ENCODE measurements at regions not wholly inside any gene's neighbourhood (a gene's known extent, or its start where the extent isn't known, plus 50 kb on each side); places are given as distances from the start of the nearest gene placed in this dataset.
A peak's percentile ranks its signal among the peaks of the same experiment; 100 is the strongest.
"Not testable (repeated sequence)": the region's sequence is repeated elsewhere in the genome, so short reads cannot be mapped to it uniquely, and the experiment has no call there.

GRCh38 chr14:34081576-34082136 is 130.8 kb upstream of the EGLN3 start:
- no peak for DNase-seq

GRCh38 chr14:34081101-34081575 is 130.3 kb upstream of the EGLN3 start:
- DNase-seq: no peak

DNA sequence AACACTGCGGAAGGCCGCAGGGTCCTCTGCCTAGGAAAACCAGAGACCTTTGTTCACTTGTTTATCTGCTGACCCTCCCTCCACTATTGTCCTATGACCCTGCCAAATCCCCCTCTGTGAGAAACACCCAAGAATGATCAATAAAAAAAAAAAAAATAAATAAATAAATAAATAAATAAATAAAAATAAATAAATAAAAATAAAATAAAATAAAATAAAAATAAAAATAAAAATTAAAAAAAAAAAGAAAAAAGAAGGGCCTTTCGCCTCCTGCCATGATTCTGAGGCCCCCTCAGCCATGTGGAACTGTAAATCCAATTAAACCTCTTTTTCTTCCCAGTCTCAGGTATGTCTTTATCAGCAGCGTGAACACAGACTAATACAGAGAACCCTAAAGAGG is 128.8 kb upstream of the EGLN3 start:
- not testable (repeated sequence) for DNase-seq

GRCh38 chr14:34078117-34078743 is 127.4 kb upstream of the EGLN3 start:
- no peak for DNase-seq

- no peak for DNase-seq
Observed at GRCh38 chr14:34075826-34076225, 125.0 kb upstream of the EGLN3 start.

- DNase-seq: no peak
Observed at GRCh38 chr14:34075042-34075744, 124.3 kb upstream of the EGLN3 start.

GRCh38 chr14:34072921-34073320 is 122.0 kb upstream of the EGLN3 start:
- DNase-seq: no peak

- no peak for DNase-seq
Observed at GRCh38 chr14:34072401-34072800, 121.5 kb upstream of the EGLN3 start.

- DNase-seq: no peak
Observed at GRCh38 chr14:34070917-34071407, 120.1 kb upstream of the EGLN3 start.

- DNase-seq: no peak
Observed at GRCh38 chr14:34069854-34070582, 119.1 kb upstream of the EGLN3 start.

DNA sequence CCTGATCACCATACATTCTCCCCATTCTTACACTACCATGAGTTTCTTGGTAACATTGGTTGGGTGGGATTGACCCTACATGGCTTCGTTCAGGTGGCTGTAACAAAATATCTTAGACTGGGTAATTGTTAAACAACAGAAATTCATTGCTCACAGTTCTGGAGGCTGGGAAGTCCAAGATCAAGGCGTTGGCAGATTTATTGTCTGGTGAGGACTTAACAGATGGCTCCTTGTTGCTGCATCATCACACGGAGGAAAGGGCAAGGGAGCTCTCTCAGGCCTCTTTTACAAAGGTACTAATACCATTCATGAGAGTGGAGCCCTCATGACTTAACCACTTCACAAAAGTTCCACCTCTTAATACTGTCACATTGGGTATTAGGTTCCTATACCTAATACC is 116.7 kb upstream of the EGLN3 start:
- DNase-seq: no peak

- DNase-seq: no peak
Observed at GRCh38 chr14:34065690-34066391, 115.0 kb upstream of the EGLN3 start.

- DNase-seq: no peak
Observed at GRCh38 chr14:34065236-34065635, 114.4 kb upstream of the EGLN3 start.

DNA sequence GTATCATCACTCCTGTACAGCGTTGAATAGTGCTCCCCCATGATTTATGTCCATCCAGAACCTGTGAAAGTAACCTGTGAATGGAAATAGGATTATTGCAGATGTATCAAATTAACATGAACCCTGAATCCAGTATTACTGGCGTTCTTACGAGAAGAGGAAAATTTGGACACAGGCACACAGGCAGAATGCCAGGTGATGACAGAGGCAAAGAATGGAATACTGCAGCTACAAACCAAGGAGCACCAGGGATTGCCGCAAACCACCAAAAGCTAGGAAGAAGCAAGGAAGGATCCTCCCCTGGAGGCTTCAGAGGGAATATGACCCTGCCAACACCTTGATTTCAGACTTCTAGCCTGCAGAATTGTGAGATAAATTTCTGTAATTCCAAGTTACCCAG is 113.5 kb upstream of the EGLN3 start:
- no peak for DNase-seq

GRCh38 chr14:34063470-34064164 is 112.7 kb upstream of the EGLN3 start:
- no peak for DNase-seq

- no peak for DNase-seq
Observed at GRCh38 chr14:34063042-34063441, 112.2 kb upstream of the EGLN3 start.

DNA sequence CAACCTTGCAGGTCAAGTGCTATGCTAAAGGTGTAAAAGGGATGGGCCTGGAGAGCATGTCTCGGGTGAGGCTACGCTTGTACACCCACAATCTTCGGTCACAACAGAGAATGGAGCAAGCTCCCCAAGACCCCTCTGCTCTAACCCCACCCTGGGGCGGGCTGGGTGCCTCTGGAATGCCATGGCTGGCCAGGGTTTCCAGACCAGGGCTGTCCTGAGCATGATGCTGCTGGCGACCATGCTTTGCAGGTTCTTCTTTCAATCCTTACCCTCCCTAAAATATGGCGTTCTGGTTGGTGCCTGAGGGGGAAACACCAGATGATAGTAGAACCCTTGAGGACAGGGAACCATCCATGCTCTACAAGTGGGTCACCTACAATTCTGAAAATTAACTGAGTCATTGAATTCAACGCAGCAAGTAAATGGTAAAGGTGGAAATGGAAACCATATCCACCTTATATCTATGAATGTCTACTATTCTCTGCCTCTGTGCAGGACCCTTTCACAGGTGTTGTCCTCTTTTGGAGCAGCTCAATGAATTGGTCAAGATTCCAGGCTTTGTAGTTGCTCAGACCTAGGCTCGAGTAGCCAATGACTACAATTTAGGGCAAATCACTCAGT is 111.6 kb upstream of the EGLN3 start:
- DNase-seq: no peak

GRCh38 chr14:34060651-34060999 is 109.8 kb upstream of the EGLN3 start:
- no peak for DNase-seq

GRCh38 chr14:34059925-34060650 is 109.2 kb upstream of the EGLN3 start:
- DNase-seq: peak; percentile 45

DNA sequence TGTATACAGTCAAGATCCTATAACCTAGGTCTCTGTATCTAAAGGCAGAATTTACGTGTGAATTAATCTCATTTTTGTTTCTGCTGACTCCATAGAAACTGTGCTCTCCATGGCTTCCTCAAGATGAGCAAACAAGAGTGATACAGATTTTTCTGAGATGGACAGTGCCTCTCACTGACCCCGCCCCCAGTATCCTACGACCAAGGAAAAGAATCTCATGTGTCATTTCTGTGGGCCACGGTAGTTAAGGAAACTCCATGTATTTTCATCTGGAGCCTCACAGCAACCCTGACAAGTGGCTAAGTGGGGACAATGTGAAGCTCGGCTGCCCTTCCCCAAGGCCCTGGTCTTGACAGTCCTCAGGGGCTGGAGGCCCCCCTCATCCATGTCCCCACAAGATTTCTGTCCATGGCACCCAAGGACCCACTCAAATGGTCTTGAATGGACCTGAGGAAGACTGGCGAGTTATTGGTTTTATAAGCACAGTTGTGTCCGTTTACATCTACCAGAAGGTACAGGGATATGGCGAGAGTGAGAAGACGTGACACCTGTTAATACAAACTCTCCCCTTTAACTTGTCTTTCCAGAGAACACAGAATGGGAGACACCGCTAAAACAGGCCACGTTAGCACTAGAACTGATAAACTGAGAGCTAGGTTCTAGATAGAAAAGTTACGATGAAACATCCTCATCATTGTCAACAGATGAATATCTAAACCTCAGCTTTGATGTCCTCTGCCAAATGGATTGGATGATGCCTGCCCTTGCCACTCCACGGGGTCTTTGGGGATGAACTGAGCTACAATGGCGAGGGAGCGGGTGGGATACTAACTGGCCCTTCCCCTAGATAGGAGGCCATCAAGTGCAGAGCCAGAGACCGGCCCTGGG is 108.4 kb upstream of the EGLN3 start:
- no peak for DNase-seq

Measured in NCI-H2171 (cell line).